A172 (cell line): ENCODE measurements at regions not wholly inside any gene's neighbourhood (a gene's known extent, or its start where the extent isn't known, plus 50 kb on each side); places are given as distances from the start of the nearest gene placed in this dataset.

Experiments
- DNase-seq: peaks from one replicate; pipeline ENCODE4 v3.0.0-alpha.2; 2015; ENCODE audit warnings: low spot score

DNA sequence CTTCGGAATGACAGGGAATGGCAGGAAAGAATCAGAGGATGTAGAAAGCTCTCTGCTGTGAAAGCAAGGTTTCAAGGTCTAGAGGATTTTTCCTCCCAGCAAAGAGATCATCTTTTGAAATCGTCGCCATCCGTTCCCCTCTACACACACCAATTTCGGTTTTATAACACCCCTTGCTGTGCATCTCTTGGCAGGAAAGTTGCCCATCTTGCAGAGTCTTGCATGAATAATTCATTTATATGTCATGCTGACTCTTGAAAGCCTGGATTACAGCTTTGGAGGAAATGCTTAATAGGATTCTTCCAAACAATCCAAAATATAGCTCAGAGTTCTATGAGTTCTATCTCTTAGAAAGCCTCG, 262.7 kb downstream of the CHL1 start:
- DNase-seq = no peak

GRCh38 chr3:461006-461405, 264.4 kb downstream of the CHL1 start:
- DNase-seq = no peak

- DNase-seq = no peak
Observed at GRCh38 chr3:462851-463250, 266.3 kb downstream of the CHL1 start.

- DNase-seq = no peak
Observed at GRCh38 chr3:463252-464192, 267.0 kb downstream of the CHL1 start.

GRCh38 chr3:464255-464654, 267.7 kb downstream of the CHL1 start:
- DNase-seq = no peak

DNA sequence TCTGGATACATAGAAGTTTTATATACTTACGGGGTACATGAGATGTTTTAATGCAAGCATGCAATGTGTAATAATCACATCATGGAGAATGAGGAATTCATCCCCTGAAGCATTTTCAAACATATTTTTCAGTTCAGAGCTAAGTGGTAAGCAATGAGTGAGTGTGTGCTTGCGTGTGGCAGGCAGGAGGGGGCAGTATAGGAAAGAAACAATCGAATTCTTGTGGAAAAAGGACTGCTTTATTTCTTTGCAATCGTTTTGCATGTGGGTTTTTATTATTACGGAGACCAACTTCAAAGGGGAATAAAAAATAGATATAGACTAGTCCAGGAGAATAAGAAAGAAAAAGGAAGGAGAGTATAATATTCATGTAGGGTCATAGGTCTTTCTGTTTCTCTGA, 271.6 kb downstream of the CHL1 start:
- DNase-seq = no peak

DNA sequence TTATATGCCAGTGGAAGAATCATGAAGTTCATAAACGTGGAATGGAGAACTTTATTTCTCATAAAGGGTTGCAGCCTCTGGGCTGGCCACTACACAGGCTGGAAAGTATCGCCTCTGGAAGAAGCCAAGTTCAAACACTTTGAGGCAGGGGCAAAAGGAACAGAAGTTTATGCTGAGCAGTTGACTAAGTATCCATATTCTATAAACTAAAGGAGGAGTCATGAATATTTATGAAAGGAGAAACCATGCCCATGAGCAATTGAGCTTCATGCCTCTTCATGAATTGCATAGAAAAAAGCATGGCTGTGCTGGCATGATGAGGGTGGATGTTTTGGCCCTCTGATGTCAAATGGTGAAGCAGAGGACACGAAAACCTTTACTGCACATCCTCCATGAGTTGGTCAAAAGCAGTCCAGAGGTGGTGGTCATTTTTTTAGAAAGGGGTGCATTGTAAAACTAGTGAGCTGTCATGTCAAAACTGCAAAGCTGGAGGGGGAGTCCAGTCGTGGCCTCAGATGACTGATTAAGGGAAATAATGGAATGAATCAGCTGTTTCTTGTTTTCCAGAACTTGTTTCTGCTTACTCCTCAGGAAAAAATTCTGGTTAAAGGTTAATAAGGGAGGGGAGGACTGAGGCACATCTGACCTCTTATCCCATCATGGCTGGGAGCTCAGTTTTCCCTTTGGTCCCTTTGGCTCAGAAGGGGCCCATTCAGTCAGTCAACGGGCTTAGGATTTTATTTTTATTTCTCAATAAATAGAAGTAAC, 276.7 kb downstream of the CHL1 start:
- no peak for DNase-seq

- DNase-seq = no peak
Observed at GRCh38 chr3:474828-475227, 278.3 kb downstream of the CHL1 start.

DNA sequence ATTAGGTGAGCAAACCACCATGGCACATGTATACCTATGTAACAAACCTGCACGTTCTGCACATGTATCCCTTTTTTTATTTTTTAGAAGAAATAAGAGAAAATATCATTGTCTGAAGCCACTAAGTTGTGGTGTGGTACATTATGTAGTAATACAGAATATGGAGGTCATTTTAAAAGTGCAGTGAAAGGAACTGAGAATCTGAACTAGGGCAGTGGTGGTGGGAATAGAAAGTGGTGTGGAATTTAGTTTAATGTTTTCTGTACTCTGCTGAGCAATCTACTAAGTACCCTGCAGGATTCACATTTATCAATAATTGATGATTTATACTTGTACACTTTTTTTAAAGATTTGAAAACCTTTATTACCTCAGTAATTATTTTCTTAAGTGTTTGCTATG, 283.5 kb downstream of the CHL1 start:
- DNase-seq = no peak

DNA sequence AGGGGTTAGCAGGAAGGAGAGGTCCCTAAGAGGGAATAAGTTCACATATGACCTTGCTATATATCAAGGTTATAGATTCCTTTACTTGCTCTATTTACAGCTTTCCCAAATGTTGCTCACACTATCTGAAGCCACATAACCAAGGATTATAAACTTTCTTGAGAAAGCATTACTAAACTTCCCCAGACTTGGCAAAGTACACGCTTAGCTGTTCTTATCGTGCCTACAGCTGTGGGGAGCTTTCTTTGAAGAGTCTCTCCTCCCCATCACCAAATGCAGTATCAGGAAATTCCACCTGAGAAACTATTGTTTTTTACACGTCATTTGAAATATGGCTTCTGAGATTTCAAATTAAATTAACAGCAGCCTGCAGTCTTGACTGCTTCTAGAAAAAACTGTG, 284.5 kb downstream of the CHL1 start:
- DNase-seq = no peak

GRCh38 chr3:481680-482079, 285.1 kb downstream of the CHL1 start:
- no peak for DNase-seq

GRCh38 chr3:482479-482878, 285.9 kb downstream of the CHL1 start:
- DNase-seq = no peak

- DNase-seq = no peak
Observed at GRCh38 chr3:484341-484740, 287.8 kb downstream of the CHL1 start.

GRCh38 chr3:487614-488013, 291.1 kb downstream of the CHL1 start:
- DNase-seq = no peak

DNA sequence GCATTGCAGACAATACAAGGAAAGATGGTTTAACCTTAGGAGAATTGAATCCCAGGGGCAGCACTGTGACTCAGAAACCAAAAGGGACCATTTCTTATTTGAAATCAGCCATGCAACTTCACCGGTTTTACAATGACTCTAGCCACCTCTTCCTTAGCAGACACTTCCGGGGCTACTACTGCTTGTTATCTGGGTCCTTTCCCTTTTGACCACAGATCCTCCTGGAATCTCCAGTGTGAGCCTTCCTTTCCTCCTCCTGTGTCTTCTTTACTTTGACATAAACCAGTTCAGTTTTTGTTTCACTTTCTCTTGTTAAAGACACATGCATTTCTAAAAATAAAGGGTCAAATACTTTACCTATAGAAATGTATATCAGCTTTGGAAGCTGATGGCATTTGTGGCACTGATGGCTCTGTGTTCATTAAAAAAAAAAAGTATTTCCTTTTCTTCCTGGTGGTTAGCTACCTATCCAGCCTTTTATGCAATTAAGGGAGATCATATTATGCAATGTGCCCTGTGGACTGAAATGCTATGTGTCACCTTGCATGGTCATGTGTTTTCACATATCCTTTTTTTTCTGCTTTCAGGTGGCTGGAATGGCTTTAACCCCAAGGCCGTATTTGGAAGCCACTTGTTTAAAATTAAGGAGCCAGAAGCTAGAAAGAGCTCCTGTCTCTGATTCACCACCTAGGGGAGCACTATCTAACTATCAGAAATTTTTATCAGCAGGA, 296.2 kb downstream of the CHL1 start:
- DNase-seq = no peak

GRCh38 chr3:494190-494589, 297.6 kb downstream of the CHL1 start:
- no peak for DNase-seq

DNA sequence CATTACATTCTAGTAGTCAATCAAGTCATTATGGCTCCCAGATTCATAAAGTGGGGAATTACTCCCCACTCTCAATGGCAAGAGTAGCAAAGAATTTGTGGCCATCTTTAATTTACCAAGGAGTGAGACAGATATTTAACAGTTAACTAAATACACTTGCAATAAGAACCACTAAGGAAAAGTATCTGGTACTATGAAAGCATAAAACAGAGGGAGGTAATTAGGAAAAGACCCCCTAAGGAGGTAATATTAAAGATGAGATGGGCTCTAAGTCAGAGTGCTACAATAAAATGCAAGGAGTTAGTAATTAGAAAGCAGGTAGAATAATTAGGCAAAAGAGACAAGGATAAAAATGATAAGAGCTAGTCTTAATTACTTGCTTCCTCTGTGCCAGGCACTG, 301.9 kb downstream of the CHL1 start:
- no peak for DNase-seq

- DNase-seq = no peak
Observed at GRCh38 chr3:499001-499761, 302.6 kb downstream of the CHL1 start.

DNA sequence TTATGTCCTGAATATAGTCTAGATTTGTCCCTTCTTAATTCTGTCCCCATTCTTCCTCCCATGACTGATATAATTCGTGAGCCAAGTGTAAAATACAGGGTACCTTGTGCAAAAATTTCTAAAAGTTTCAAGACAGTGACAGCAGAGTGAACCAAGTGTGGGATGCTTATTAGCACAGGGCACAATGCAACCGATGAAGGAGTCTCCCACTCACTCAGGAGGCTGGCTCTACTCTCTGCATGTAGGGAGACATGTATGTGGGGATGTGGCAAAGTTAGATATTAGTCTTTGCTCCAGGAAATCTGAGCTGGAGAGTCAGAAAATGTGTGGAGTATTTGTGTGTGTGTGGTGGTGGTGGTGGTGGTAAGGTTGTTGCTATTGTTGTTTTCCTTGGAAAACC, 305.9 kb downstream of the CHL1 start:
- no peak for DNase-seq

DNA sequence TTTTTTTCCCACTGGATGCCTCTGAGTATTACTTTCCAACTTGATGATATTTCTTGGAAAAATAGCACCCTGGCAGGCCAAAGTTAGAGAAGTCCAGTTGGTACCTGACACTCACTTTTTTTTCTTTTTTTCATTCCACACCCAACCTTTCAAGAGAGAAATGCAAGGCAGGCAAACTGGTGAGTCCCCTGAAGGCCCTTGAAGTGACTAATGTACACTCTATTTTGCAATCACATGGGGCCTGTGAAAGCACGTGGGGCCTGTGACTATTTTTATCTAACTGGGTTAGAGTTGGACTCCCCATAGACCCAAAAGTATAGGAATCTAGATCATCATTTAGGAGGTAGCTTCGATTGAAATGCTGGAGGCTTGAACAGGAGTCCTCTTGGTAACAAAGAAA, 316.7 kb downstream of the CHL1 start:
- no peak for DNase-seq

GRCh38 chr3:514192-514591, 317.6 kb downstream of the CHL1 start:
- DNase-seq = no peak

- DNase-seq = no peak
Observed at GRCh38 chr3:519026-519425, 322.5 kb downstream of the CHL1 start.
